ENCODE measurements at regions not wholly inside any gene's neighbourhood (a gene's known extent, or its start where the extent isn't known, plus 50 kb on each side); places are given as distances from the start of the nearest gene placed in this dataset.

- TF ChIP-seq FOS (IDR thresholded peaks at IDR 0.05; ENCODE audit: borderline replicate concordance, insufficient read depth, low read length) (no peak), CTCF (IDR thresholded peaks at IDR 0.05; ENCODE audit: extremely low read depth in 1 of 2, insufficient read depth in 1 of 2, low read depth in 1 of 2, low read length in 2 of 2) (no peak), MAX (IDR thresholded peaks at IDR 0.05; ENCODE audit: insufficient read depth, insufficient read length) (no peak)
- H3K9ac ChIP-seq (replicated peaks; ENCODE audit: extremely low read depth, insufficient read depth, low read length) = no peak overlapping the region
- dilution Hi-C loops (cut with MboI; ENCODE audit: extremely low pct_ligation_motif_present, low sequenced_read_pairs) (no loop called here), intact Hi-C loops (cut with micrococcal nuclease) (no loop called here)
- H3K27ac ChIP-seq (ENCODE audit: insufficient read depth, low read depth, low read length) = no peak overlapping the region
- no peaks in the 10 kb centered on the region for H3K4me1 ChIP-seq (ENCODE audit: control insufficient read depth, extremely low read depth, insufficient read depth, low read length)
- POLR2A ChIA-PET = no interaction called here
- H3K27me3 ChIP-seq (ENCODE audit: control insufficient read depth in 2 of 2, insufficient read depth in 2 of 2, low read length in 2 of 2) = no peaks in the 10 kb centered on the region
- BruUV-seq (replicated peaks) = no TSS peak
- no peaks in the 10 kb centered on the region for H4K20me1 ChIP-seq (replicated peaks; ENCODE audit: control insufficient read depth, extremely low read depth, insufficient read depth, low read length)
- no peaks in the 10 kb centered on the region for H3K9me1 ChIP-seq (replicated peaks; ENCODE audit: control insufficient read depth, extremely low read depth, insufficient read depth, low read length)
- H2AFZ ChIP-seq (ENCODE audit: low read depth, low read length) = no peak overlapping the region
- CTCF ChIA-PET = no interaction called here
- H3K4me3 ChIP-seq (replicated peaks in 1 of 3; ENCODE audit: insufficient read depth in 1 of 3, low read depth in 1 of 3, low read length in 3 of 3) = no peak overlapping the region
- DNase-seq (ENCODE audit: low read depth, low spot score) = no peak
- no peak for FAIRE-seq
- no peak overlapping the region for H3K4me2 ChIP-seq (ENCODE audit: insufficient read depth, low read length)
- no peaks in the 10 kb centered on the region for H3K79me2 ChIP-seq (ENCODE audit: control insufficient read depth, insufficient read depth, low read length)
- H3K36me3 ChIP-seq (ENCODE audit: control insufficient read depth in 2 of 2, extremely low read depth in 1 of 2, insufficient read depth in 2 of 2, low read length in 2 of 2) = no peaks in the 10 kb centered on the region
- H3K9me3 ChIP-seq (replicated peaks; ENCODE audit: control insufficient read depth, insufficient read depth, low read length) = no peaks in the 10 kb centered on the region
Measured at GRCh38 chr21:28266061-28266460, 726.6 kb downstream of the LTN1 start.

- H3K4me1 ChIP-seq (ENCODE audit: control insufficient read depth, extremely low read depth, insufficient read depth, low read length) = no peaks in the 10 kb centered on the region
- no peak for TF ChIP-seq GATA2 (IDR thresholded peaks at IDR 0.05; ENCODE audit: insufficient read depth, insufficient read length, low read depth, low read length)
- TF ChIP-seq MAX (IDR thresholded peaks at IDR 0.05; ENCODE audit: insufficient read depth, insufficient read length) = no peak
- no peak for TF ChIP-seq CTCF (IDR thresholded peaks at IDR 0.05; ENCODE audit: extremely low read depth in 1 of 2, insufficient read depth in 1 of 2, low read depth in 1 of 2, low read length in 2 of 2)
- TF ChIP-seq POLR2A (IDR thresholded peaks at IDR 0.05; ENCODE audit: low read depth, low read length) = no peak
- no peak for TF ChIP-seq POLR2AphosphoS5 (IDR thresholded peaks at IDR 0.05; ENCODE audit: insufficient read depth, low read depth, low read length)
- TF ChIP-seq JUN (IDR thresholded peaks at IDR 0.05; ENCODE audit: borderline replicate concordance, insufficient read depth, insufficient read length, low read depth) = no peak
- no peak for TF ChIP-seq MYC (IDR thresholded peaks at IDR 0.05; ENCODE audit: low read depth, low read length)
- no peak for TF ChIP-seq FOS (IDR thresholded peaks at IDR 0.05; ENCODE audit: borderline replicate concordance, insufficient read depth, low read length)
- TF ChIP-seq EZH2 (IDR thresholded peaks at IDR 0.05; ENCODE audit: borderline replicate concordance, low read depth, low read length, severe bottlenecking) = no peak
- no TSS peak for BruUV-seq (replicated peaks)
- intact Hi-C loops (cut with micrococcal nuclease) (no loop called here), dilution Hi-C loops (cut with MboI; ENCODE audit: extremely low pct_ligation_motif_present, low sequenced_read_pairs) (no loop called here)
- no peak overlapping the region for H2AFZ ChIP-seq (ENCODE audit: low read depth, low read length)
- DNase-seq (ENCODE audit: low read depth, low spot score) (no peak), FAIRE-seq (no peak)
- ChIA-PET POLR2A (no interaction called here), CTCF (no interaction called here)
- no peaks in the 10 kb centered on the region for H3K9me3 ChIP-seq (replicated peaks; ENCODE audit: control insufficient read depth, insufficient read depth, low read length)
- H3K9me1 ChIP-seq (replicated peaks; ENCODE audit: control insufficient read depth, extremely low read depth, insufficient read depth, low read length) = no peaks in the 10 kb centered on the region
- no peaks in the 10 kb centered on the region for H4K20me1 ChIP-seq (replicated peaks; ENCODE audit: control insufficient read depth, extremely low read depth, insufficient read depth, low read length)
- H3K27me3 ChIP-seq (ENCODE audit: control insufficient read depth in 2 of 2, insufficient read depth in 2 of 2, low read length in 2 of 2) = no peaks in the 10 kb centered on the region
- no peak overlapping the region for H3K9ac ChIP-seq (replicated peaks; ENCODE audit: extremely low read depth, insufficient read depth, low read length)
- no peaks in the 10 kb centered on the region for H3K79me2 ChIP-seq (ENCODE audit: control insufficient read depth, insufficient read depth, low read length)
- no peaks in the 10 kb centered on the region for H3K36me3 ChIP-seq (ENCODE audit: control insufficient read depth in 2 of 2, extremely low read depth in 1 of 2, insufficient read depth in 2 of 2, low read length in 2 of 2)
- H3K4me3 ChIP-seq (replicated peaks in 1 of 3; ENCODE audit: insufficient read depth in 1 of 3, low read depth in 1 of 3, low read length in 3 of 3) = no peak overlapping the region
- H3K27ac ChIP-seq (ENCODE audit: insufficient read depth, low read depth, low read length) = no peak overlapping the region
- no peak overlapping the region for H3K4me2 ChIP-seq (ENCODE audit: insufficient read depth, low read length)
Measured at GRCh38 chr21:28263974-28264373, 728.7 kb downstream of the LTN1 start.
